NCI-H2227 (cell line): ENCODE measurements at regions not wholly inside any gene's neighbourhood (a gene's known extent, or its start where the extent isn't known, plus 50 kb on each side); places are given as distances from the start of the nearest gene placed in this dataset.

Experiments
- DNase-seq: peaks from one replicate; lab custom pipeline; 2025; ENCODE audit not compliant: unreplicated experiment; lab: John Stamatoyannopoulos, UW

GRCh38 chr2:15858466-15858865 is 81.9 kb upstream of the MYCN start:
- no peak for DNase-seq

GRCh38 chr2:15860051-15860663 is 80.2 kb upstream of the MYCN start:
- DNase-seq, result no peak

- no peak for DNase-seq
Measured at GRCh38 chr2:15860760-15861159, 79.6 kb upstream of the MYCN start.

- no peak for DNase-seq
Measured at GRCh38 chr2:15861172-15861822, 79.1 kb upstream of the MYCN start.

- no peak for DNase-seq
Measured at GRCh38 chr2:15861898-15862297, 78.5 kb upstream of the MYCN start.

- no peak for DNase-seq
Measured at GRCh38 chr2:15863089-15863488, 77.3 kb upstream of the MYCN start.

- DNase-seq, result no peak
Measured at GRCh38 chr2:15863494-15864175, 76.7 kb upstream of the MYCN start.

GRCh38 chr2:15864176-15864769 is 76.1 kb upstream of the MYCN start:
- no peak for DNase-seq

GRCh38 chr2:15865923-15866322 is 74.4 kb upstream of the MYCN start:
- no peak for DNase-seq

GRCh38 chr2:15866563-15867193 is 73.7 kb upstream of the MYCN start:
- no peak for DNase-seq

- no peak for DNase-seq
Measured at GRCh38 chr2:15867194-15868171, 72.9 kb upstream of the MYCN start.

GRCh38 chr2:15868186-15868585 is 72.2 kb upstream of the MYCN start:
- no peak for DNase-seq

- DNase-seq, result no peak
Measured at GRCh38 chr2:15868704-15869103, 71.6 kb upstream of the MYCN start.

- no peak for DNase-seq
Measured at GRCh38 chr2:15869396-15869795, 71.0 kb upstream of the MYCN start.

- no peak for DNase-seq
Measured at GRCh38 chr2:15869871-15870270, 70.5 kb upstream of the MYCN start.

GRCh38 chr2:15870565-15870964 is 69.8 kb upstream of the MYCN start:
- DNase-seq, result no peak

- no peak for DNase-seq
Measured at GRCh38 chr2:15871239-15871783, 69.0 kb upstream of the MYCN start.

- no peak for DNase-seq
Measured at GRCh38 chr2:15872854-15873253, 67.5 kb upstream of the MYCN start.

- no peak for DNase-seq
Measured at GRCh38 chr2:15874321-15874720, 66.0 kb upstream of the MYCN start.
